ENCODE measurements at regions not wholly inside any gene's neighbourhood (a gene's known extent, or its start where the extent isn't known, plus 50 kb on each side); places are given as distances from the start of the nearest gene placed in this dataset.
"Not testable (repeated sequence)": the region's sequence is repeated elsewhere in the genome, so short reads cannot be mapped to it uniquely, and the experiment has no call there.

DNA sequence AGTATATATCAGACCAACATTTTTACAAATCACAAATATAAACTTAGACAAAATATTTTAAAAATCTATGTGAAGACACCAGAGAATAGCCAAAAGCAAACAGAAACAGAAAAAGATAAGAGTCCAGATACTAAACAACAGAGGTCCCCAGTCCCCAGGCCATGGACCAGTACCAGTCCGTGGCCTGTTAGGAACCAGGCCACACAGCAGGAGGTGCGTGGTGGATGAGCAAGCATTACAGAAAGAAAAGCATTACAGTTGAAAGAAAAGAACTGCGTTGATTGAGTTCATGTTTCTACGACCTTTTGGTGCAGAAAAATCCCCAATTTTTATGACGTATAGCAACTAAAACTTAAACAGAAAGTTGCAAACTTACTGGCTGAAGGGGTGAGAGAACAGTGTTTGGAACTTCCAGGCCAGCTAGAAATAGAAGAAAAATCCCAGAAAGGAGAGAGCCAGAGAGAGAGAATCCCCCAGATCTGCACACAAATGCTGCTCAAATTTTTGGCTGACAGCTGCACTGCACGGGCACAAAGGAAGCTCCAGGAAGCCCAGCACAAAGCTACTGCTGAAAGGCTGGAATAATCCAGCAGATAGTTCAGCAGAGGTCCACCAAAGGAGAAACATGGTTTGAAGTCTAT, 159.6 kb upstream of the C14orf180 start:
- no peak for DNase-seq
- 57 to 59% (median 59%) methylated on average over 6 of the region's 6 CpGs for WGBS, 5 donors
- Histone ChIP-seq H3K36me3 (no peaks in the 10 kb centered on the region), H3K9me3 (no peaks in the 10 kb centered on the region), H3K27ac (no peak overlapping the region), H3K4me1 (peaks cover 0 to 6% (median 0%) of the 10 kb centered on the region in 4 donors), H3K4me3 (no peak overlapping the region), H3K27me3 (peaks cover 0 to 14% (median 0%) of the 10 kb centered on the region in 3 donors)
- intact Hi-C loops (cut with DNase I; ENCODE audit: low total_unique reads), result no loop called here
- no peak for TF ChIP-seq POLR2A (IDR thresholded peaks at IDR 0.05)
- no peak for TF ChIP-seq EP300 (IDR thresholded peaks at IDR 0.05)
- TF ChIP-seq, protein P1, sequence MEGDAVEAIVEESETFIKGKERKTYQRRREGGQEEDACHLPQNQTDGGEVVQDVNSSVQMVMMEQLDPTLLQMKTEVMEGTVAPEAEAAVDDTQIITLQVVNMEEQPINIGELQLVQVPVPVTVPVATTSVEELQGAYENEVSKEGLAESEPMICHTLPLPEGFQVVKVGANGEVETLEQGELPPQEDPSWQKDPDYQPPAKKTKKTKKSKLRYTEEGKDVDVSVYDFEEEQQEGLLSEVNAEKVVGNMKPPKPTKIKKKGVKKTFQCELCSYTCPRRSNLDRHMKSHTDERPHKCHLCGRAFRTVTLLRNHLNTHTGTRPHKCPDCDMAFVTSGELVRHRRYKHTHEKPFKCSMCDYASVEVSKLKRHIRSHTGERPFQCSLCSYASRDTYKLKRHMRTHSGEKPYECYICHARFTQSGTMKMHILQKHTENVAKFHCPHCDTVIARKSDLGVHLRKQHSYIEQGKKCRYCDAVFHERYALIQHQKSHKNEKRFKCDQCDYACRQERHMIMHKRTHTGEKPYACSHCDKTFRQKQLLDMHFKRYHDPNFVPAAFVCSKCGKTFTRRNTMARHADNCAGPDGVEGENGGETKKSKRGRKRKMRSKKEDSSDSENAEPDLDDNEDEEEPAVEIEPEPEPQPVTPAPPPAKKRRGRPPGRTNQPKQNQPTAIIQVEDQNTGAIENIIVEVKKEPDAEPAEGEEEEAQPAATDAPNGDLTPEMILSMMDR (IDR thresholded peaks at IDR 0.05), result no peak
- TF ChIP-seq POLR2AphosphoS5 (IDR thresholded peaks at IDR 0.05), result no peak

DNA sequence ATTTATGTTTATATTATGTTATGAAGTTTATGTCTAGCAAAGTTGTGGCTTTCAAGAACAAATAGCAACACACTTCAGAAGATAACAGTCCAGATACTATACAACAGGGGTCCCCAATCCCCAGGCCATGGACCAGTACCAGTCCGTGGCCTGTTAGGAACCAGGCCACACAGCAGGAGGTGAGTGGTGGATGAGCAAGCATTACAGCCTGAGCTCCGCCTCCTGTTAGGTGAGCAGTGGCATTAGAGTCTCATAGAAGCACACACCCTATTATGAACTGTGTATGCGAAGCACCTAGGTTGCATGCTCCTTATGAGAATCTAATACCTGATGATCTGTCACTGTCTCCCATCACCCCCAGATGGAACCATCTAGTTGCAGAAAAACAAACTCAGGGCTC, 159.0 kb upstream of the C14orf180 start:
- H3K4me1 ChIP-seq; H3K9me3 ChIP-seq; H3K36me3 ChIP-seq; H3K4me3 ChIP-seq; DNase-seq; H3K27ac ChIP-seq; intact Hi-C loops (cut with DNase I; ENCODE audit: low total_unique reads): not testable (repeated sequence)
- 69 to 93% (median 73%) methylated on average over 3 of the region's 3 CpGs for WGBS, 5 donors
- peaks cover 0 to 19% (median 0%) of the 10 kb centered on the region in 3 donors for H3K27me3 ChIP-seq

DNA sequence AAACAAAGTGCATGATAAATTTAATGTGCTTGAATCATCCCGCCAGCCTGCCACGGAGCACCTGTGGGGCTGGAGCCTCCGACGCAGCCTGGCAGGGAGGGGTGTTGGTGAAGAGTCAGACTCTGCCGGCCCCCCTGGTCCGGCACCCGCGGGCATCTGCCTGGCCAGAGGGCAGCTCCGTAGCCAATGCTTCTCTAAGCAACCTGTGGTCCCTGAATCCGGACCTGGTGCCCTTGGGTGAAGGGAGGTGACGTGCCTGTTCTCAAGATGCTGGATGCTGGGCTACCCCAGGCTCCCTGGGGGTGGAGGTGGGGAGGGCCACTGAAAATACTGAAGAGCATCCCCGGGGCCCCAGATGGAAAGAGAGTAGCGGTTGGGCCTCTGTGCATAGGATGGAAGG, 158.6 kb upstream of the C14orf180 start:
- TF ChIP-seq POLR2AphosphoS5 (IDR thresholded peaks at IDR 0.05), result no peak
- TF ChIP-seq, protein P1 (IDR thresholded peaks at IDR 0.05), result no peak
- TF ChIP-seq POLR2A (IDR thresholded peaks at IDR 0.05), result no peak
- TF ChIP-seq EP300 (IDR thresholded peaks at IDR 0.05), result no peak
- intact Hi-C loops (cut with DNase I; ENCODE audit: low total_unique reads), result no loop called here
- Histone ChIP-seq H3K4me3 (no peak overlapping the region), H3K27ac (no peak overlapping the region), H3K36me3 (no peaks in the 10 kb centered on the region), H3K9me3 (no peaks in the 10 kb centered on the region), H3K4me1 (peaks cover 0 to 6% (median 0%) of the 10 kb centered on the region in 4 donors), H3K27me3 (peaks cover 0 to 24% (median 0%) of the 10 kb centered on the region in 3 donors)
- 87 to 94% (median 89%) methylated on average over 12 to 13 of the region's 13 CpGs for WGBS, 5 donors
- DNase-seq, result no peak

DNA sequence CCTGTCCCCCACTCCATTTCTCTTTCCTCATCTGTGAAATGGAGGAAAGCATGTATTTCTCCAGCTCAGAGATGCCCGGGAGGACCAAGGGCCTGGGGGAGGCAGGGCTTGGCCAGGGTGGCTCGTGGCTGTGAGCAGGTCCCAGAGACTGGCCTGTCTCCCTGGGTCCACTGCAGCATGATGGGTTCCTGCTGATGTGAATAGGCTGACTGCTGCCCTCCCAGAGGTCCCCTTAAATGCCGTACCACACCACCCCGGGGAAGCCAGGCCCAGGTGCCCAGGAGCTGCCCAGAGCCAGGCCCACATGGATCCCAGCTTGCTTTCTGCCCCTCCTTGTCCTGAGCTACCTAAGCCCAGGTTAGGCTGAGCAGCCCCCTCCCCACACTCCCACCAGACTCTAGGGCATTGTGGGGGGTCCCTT, 158.2 kb upstream of the C14orf180 start:
- Histone ChIP-seq H3K27ac (no peak overlapping the region), H3K9me3 (no peaks in the 10 kb centered on the region), H3K36me3 (no peaks in the 10 kb centered on the region), H3K4me3 (no peak overlapping the region), H3K27me3 (peaks cover 0 to 24% (median 0%) of the 10 kb centered on the region in 3 donors), H3K4me1 (peaks cover 0 to 6% (median 0%) of the 10 kb centered on the region in 4 donors)
- intact Hi-C loops (cut with DNase I; ENCODE audit: low total_unique reads), result no loop called here
- WGBS, 5 donors, result 82 to 98% (median 90%) methylated on average over 3 to 4 of the region's 4 CpGs
- no peak for DNase-seq
- TF ChIP-seq POLR2A (IDR thresholded peaks at IDR 0.05) (no peak), EP300 (IDR thresholded peaks at IDR 0.05) (no peak), POLR2AphosphoS5 (IDR thresholded peaks at IDR 0.05) (no peak)
- TF ChIP-seq, protein P1 (IDR thresholded peaks at IDR 0.05), result no peak
